Common myeloid progenitor, CD34-positive (primary cell): ENCODE measurements at regions not wholly inside any gene's neighbourhood (a gene's known extent, or its start where the extent isn't known, plus 50 kb on each side); places are given as distances from the start of the nearest gene placed in this dataset.

Experiments
- CTCF ChIA-PET: fragments of 350-600 bp; sonication (Branson Sonifier 250); formaldehyde crosslinking; loops from one replicate; lab custom pipeline; 2021; ENCODE audit warnings: antibody characterized with exemption; lab: Charles Lee
- POLR2A ChIA-PET: fragments of 350-600 bp; sonication (Branson Sonifier 250); formaldehyde crosslinking; loops from one replicate; lab custom pipeline; 2021; ENCODE audit warnings: antibody characterized with exemption; lab: Charles Lee
- DNase-seq, 3 donors: peaks; one replicate each; pipeline versions ENCODE4 v3.0.0 to v3.0.0-alpha.2; 2013
- H3K27ac ChIP-seq, 2 experiments: 1 replicate in 1 of 2; 2 replicates in 1 of 2; pipeline ENCODE4 v1.7.0; 2013; ENCODE audit warnings: inconsistent platforms in 2 of 2, low read length in 2 of 2, mild to moderate bottlenecking in 2 of 2, low read depth in 1 of 2, moderate library complexity in 1 of 2; ENCODE audit not compliant: severe bottlenecking in 2 of 2, insufficient read depth in 1 of 2, poor library complexity in 1 of 2
- H3K27me3 ChIP-seq, 5 experiments: replicated peaks in 2 of 5; 1 replicate in 3 of 5; 2 replicates in 2 of 5; pipeline versions ENCODE4 v1.6.1 to v1.7.0; 2013; ENCODE audit warnings: low read length in 4 of 5, mild to moderate bottlenecking in 2 of 5, moderate library complexity in 2 of 5, inconsistent platforms in 1 of 5; ENCODE audit not compliant: insufficient read depth in 5 of 5, control insufficient read depth in 4 of 5
- H3K36me3 ChIP-seq, 4 experiments: 1 replicate in 2 of 4; 2 replicates in 2 of 4; pipeline versions ENCODE4 v1.6.1 to v1.7.0; 2013; ENCODE audit warnings: low read length in 3 of 4, control low read depth in 1 of 4, mild to moderate bottlenecking in 1 of 4; ENCODE audit not compliant: control insufficient read depth in 4 of 4, insufficient read depth in 4 of 4
- H3K4me1 ChIP-seq, 4 experiments: 1 replicate in 3 of 4; 2 replicates in 1 of 4; pipeline versions ENCODE4 v1.6.1 to v1.7.1; 2013; ENCODE audit warnings: low read length in 3 of 4, mild to moderate bottlenecking in 3 of 4, control low read depth in 1 of 4, inconsistent platforms in 1 of 4, moderate library complexity in 1 of 4; ENCODE audit not compliant: control insufficient read depth in 4 of 4, insufficient read depth in 4 of 4; ENCODE audit errors: control extremely low read depth in 1 of 4
- H3K4me3 ChIP-seq, 7 experiments: 1 replicate in 4 of 7; 2 replicates in 3 of 7; pipeline versions ENCODE4 v1.5.1 to v1.7.0; 2013; ENCODE audit warnings: mild to moderate bottlenecking in 7 of 7, low read length in 6 of 7, moderate library complexity in 6 of 7, inconsistent platforms in 2 of 7, low read depth in 2 of 7, control low read depth in 1 of 7; ENCODE audit not compliant: insufficient read depth in 4 of 7, control insufficient read depth in 1 of 7; ENCODE audit errors: extremely low read depth in 1 of 7
- H3K9me3 ChIP-seq, 5 experiments: 1 replicate in 4 of 5; 2 replicates in 1 of 5; pipeline versions ENCODE4 v1.6.1 to v1.7.1; 2013; ENCODE audit warnings: low read length in 4 of 5, mild to moderate bottlenecking in 2 of 5, inconsistent platforms in 1 of 5, low read depth in 1 of 5, moderate library complexity in 1 of 5; ENCODE audit not compliant: control insufficient read depth in 4 of 5, insufficient read depth in 2 of 5; ENCODE audit errors: control extremely low read depth in 1 of 5
- WGBS: methylation state at CpG from one replicate; pipeline ENCODE4 v1.1.5; 2013; ENCODE audit not compliant: insufficient coverage; 5-methylcytosine and 5-hydroxymethylcytosine counted together

DNA sequence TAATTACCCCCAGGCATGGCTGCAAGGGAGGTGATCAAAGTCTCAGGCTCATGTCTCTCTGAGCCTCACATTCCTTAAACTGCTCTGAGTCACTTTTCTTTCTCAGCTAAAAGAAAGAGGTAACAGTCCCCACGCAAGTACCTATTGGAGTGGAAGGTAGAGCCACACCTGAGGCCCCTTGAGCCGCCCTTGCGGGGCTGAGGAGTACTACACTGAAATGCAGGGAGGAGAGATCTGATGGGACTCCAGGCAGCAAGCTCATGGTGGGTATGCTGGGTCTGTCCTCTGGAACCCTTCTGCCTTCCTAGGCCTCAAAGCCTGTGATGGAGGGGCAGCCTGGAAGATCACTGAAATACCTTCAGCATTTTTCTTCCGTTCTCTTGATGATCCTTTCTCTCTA, 960.0 kb downstream of the DNAJB9 start:
- no peaks in the 10 kb centered on the region for H3K4me1 ChIP-seq
- H3K27ac ChIP-seq, result no peak overlapping the region
- POLR2A ChIA-PET, result no interaction called here
- H3K36me3 ChIP-seq, result no peaks in the 10 kb centered on the region
- WGBS, result 93% methylated on average over 2 of the region's 4 CpGs
- no peak for DNase-seq
- CTCF ChIA-PET, result interaction anchor here (0.8 kb wide), 1 partner anchor 16 kb away, joined by 3 read pairs; no protein-coding TSS in a partner anchor
- H3K4me3 ChIP-seq, result no peak overlapping the region
- no peaks in the 10 kb centered on the region for H3K27me3 ChIP-seq
- no peaks in the 10 kb centered on the region for H3K9me3 ChIP-seq

DNA sequence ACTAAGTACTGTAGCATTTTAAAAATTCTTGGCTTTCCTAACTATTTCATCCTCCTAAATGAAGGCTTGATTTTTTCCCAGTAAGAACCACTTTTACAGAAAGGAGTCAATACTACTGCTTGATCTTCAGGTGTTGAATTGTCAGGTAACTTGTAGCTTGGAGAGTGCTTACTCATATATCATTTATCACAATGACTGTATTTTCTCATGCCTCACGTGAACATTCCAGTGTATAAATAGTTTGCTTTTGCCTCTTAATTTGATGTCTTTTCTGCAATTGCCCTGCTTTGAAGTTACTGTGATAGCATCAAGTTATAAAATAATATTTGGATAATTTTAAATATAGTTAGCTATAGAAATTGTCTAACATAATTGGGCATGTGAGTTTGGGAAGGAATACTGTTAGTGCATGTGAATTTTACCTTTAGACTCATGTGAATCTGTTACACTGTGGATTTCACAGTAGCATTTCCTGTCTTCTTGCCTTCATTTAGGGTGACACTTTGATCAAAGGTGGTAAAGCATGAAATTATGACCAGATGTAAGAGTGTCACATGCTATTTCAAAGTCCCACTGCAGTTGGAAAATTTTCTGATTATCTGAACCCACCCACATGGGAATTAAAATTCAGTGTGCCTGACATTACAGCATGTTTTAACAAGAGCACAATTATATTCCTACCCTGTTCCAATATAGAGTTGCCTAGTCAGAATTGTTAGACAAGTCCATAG, 962.8 kb downstream of the DNAJB9 start:
- no peak for DNase-seq
- no peaks in the 10 kb centered on the region for H3K27me3 ChIP-seq
- WGBS, result no CpG with 5 or more reads among the region's 1 CpG
- no peaks in the 10 kb centered on the region for H3K9me3 ChIP-seq
- ChIA-PET CTCF (no interaction called here), POLR2A (no interaction called here)
- H3K36me3 ChIP-seq, result no peaks in the 10 kb centered on the region
- H3K4me3 ChIP-seq, result no peak overlapping the region
- H3K27ac ChIP-seq, result no peak overlapping the region
- no peaks in the 10 kb centered on the region for H3K4me1 ChIP-seq

DNA sequence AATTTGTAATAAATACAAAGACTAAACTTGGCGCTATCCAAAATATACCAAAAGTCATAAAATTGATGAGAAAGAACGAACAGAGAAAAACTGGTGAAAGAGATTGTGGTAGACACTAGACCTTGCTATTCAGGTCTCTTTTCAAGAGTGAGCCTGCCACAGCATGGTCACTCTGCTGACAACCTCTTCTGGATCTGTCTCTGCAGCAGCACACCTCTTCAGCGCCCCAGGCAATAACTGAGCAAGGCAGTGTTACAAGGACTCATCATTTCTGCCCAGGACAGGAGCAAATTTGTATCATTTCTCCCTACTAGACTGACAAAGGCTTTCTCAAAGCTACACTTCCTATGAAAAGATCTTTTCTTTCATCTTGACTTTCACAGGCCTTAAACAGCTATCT, 976.0 kb downstream of the DNAJB9 start:
- WGBS, result 100% methylated on average over 2 of the region's 3 CpGs
- ChIA-PET POLR2A (no interaction called here), CTCF (interaction anchor here (0.6 kb wide), 1 partner anchor 16 kb away, joined by 3 read pairs; no protein-coding TSS in a partner anchor)

DNA sequence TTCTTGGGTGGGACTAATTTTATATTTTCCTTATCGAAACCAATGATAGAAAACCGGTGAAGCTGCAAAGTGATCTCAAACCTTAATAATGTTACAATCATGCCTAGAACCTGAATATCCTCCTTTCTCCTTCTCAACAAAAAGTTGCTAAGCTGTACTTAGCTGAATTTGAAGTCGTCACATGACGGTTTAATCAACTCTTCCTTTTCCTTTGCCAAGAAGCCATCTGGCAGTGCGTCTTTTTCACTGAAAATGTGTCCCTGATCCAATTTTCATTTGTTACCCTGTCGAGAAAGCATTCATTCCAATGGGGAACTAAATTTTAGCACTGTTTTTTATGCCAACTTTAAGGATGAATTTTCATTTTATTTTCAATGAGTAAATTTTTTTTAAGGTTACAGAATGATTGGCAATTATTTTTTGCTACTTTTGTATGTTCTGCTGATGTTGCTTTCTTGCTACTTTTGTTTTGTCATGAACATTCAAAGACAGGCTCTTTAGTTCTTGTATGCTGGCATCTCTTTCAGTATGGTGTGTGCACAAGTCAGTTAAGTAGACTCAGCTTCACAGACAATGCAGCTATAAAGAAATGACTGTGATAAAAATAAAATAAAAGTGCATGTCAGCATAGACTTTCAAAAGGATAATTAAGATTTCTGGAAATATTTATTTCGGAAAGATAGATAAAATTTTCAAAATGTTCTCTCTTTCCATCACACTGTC, 980.0 kb downstream of the DNAJB9 start:
- ChIA-PET POLR2A (no interaction called here), CTCF (no interaction called here)
- no peak for DNase-seq
- WGBS, result 94% methylated on average over 4 of the region's 7 CpGs
- Histone ChIP-seq H3K27me3 (no peaks in the 10 kb centered on the region), H3K4me1 (no peaks in the 10 kb centered on the region), H3K36me3 (no peaks in the 10 kb centered on the region), H3K4me3 (no peak overlapping the region), H3K27ac (no peak overlapping the region), H3K9me3 (peaks cover 0 to 8% (median 0%) of the 10 kb centered on the region in 5 experiments)

More for the DNA sequence above, 976.0 kb downstream of the DNAJB9 start:
- Histone ChIP-seq H3K9me3 (no peaks in the 10 kb centered on the region), H3K4me3 (no peak overlapping the region), H3K4me1 (no peaks in the 10 kb centered on the region), H3K36me3 (no peaks in the 10 kb centered on the region), H3K27ac (no peak overlapping the region), H3K27me3 (no peaks in the 10 kb centered on the region)
- DNase-seq, result no peak

DNA sequence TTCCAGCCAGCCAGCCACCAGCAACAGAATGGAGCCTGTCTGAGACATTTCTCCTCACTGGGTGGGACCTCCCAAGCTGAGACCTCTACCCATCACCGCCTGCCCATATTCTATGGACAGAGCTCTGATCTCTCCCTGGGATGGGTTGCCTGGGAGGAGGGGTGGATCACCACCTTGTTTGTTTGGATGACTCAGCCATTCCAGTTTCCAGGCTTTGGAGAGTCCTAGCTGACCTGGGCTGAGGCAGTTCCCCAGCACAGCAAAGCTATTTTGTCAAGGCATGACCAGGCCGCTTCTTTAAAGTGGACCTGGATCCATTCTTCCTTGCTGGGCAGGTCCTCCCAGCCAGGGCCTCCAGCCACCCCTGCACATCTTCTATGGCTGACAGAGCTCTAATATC, 982.3 kb downstream of the DNAJB9 start:
- CTCF ChIA-PET, result no interaction called here
- POLR2A ChIA-PET, result no interaction called here
- 88% methylated on average over 2 of the region's 2 CpGs for WGBS
- Histone ChIP-seq H3K4me3 (no peak overlapping the region), H3K27me3 (no peaks in the 10 kb centered on the region), H3K4me1 (no peaks in the 10 kb centered on the region), H3K9me3 (peaks cover 0 to 8% (median 0%) of the 10 kb centered on the region in 5 experiments), H3K36me3 (no peaks in the 10 kb centered on the region), H3K27ac (no peak overlapping the region)
- no peak for DNase-seq

DNA sequence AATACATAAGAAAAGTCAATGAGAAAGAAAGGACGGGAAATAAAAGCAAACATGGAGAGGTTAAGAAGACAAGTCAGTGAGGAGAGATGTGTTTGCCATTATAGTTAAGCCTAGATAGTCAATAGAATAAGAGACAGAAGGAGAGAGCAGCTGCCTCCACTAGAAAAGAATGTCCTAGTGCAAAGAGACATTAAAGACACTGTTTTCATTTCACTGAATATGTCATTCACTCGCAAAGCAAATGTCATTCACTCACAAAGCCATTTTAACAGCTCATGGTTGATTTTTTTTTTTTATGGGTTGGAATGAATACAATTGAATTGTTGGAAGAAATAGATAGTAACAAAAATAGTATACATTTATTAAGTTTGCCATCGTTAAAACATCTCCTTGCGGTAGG, 1007.6 kb downstream of the DNAJB9 start:
- DNase-seq, result no peak
- WGBS, result no CpG with 5 or more reads among the region's 4 CpGs
- Histone ChIP-seq H3K9me3 (no peaks in the 10 kb centered on the region), H3K27ac (no peak overlapping the region), H3K4me1 (no peaks in the 10 kb centered on the region), H3K4me3 (no peak overlapping the region), H3K27me3 (no peaks in the 10 kb centered on the region), H3K36me3 (no peaks in the 10 kb centered on the region)
- CTCF ChIA-PET, result no interaction called here
- POLR2A ChIA-PET, result no interaction called here

DNA sequence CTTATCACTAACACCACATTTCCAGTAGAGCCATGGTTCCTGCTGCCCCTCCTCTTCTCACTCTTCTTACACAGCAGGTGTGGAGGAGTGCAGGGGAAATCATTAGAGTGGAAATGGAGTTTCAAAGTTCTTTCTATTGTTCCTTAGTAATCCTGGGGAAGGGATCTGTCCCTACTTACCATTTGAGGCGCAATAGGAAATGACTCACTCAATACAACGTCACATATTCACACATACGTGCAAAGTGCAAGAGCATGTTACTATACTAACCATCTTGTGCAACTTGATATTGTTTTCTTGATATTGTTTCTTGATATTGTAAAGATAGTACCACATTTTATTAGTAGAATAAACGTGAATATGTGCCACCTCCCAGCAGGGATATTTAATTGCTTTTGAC, 1010.2 kb downstream of the DNAJB9 start:
- Histone ChIP-seq H3K27me3 (no peaks in the 10 kb centered on the region), H3K36me3 (no peaks in the 10 kb centered on the region), H3K4me3 (no peak overlapping the region), H3K27ac (no peak overlapping the region), H3K9me3 (peaks cover 0 to 5% (median 0%) of the 10 kb centered on the region in 5 experiments), H3K4me1 (no peaks in the 10 kb centered on the region)
- WGBS, result no CpG with 5 or more reads among the region's 4 CpGs
- CTCF ChIA-PET, result no interaction called here
- no peak for DNase-seq
- POLR2A ChIA-PET, result no interaction called here
